K562 (cell line): ENCODE measurements at regions not wholly inside any gene's neighbourhood (a gene's known extent, or its start where the extent isn't known, plus 50 kb on each side); places are given as distances from the start of the nearest gene placed in this dataset.

Experiments
- CEBPG ChIP-seq, 3 experiments: fragments of 200-800 bp in 1 of 3; sonication (Bioruptor generic) in 1 of 3; sonication (generic) in 1 of 3; formaldehyde crosslinking in 1 of 3; IDR thresholded peaks in 2 of 3; conservative IDR thresholded peaks in 1 of 3; 2 replicates each; pipeline versions ENCODE4 v1.6.1 to v1.8.0; 2016 to 2022; ENCODE audit warnings: missing compliant biosample characterization in 2 of 3, missing genetic modification characterization in 2 of 3, mild to moderate bottlenecking in 1 of 3, missing genetic modification reagents in 1 of 3
- CREB5 ChIP-seq: fragments of 250-450 bp; sonication (Bioruptor Pico); IDR thresholded peaks from 2 replicates; pipeline ENCODE4 v1.5.0; 2020; ENCODE audit warnings: mild to moderate bottlenecking
- CREM ChIP-seq: IDR thresholded peaks from 2 replicates; pipeline ENCODE4 v1.6.1; 2014; ENCODE audit warnings: antibody characterized with exemption, low read depth
- GTF2A2 ChIP-seq: IDR thresholded peaks from 2 replicates; pipeline ENCODE4 v1.6.1; 2016; ENCODE audit warnings: mild to moderate bottlenecking, missing genetic modification characterization, missing compliant biosample characterization
- HEY1 ChIP-seq: fragments of 250-450 bp; sonication (Bioruptor Pico); IDR thresholded peaks from 2 replicates; pipeline ENCODE4 v1.5.0; 2020; ENCODE audit warnings: mild to moderate bottlenecking, moderate library complexity, borderline replicate concordance
- HNRNPLL ChIP-seq: fragments of 200-400 bp; formaldehyde crosslinking; IDR thresholded peaks from 2 replicates; pipeline ENCODE4 v1.6.1; 2017; ENCODE audit warnings: low read length, low read depth, mild to moderate bottlenecking; ENCODE audit not compliant: poor library complexity, severe bottlenecking
- MAFK ChIP-seq: IDR thresholded peaks from 2 replicates; pipeline ENCODE4 v1.6.1; 2011; ENCODE audit warnings: low read length, improper control_type of control experiment
- MITF ChIP-seq: IDR thresholded peaks from 2 replicates; pipeline ENCODE4 v1.6.1; 2014; ENCODE audit warnings: antibody characterized with exemption
- MYBL2 ChIP-seq, 2 experiments: fragments of 450-650 bp in 1 of 2; sonication (generic) in 1 of 2; formaldehyde crosslinking in 1 of 2; IDR thresholded peaks; 2 replicates each; pipeline versions ENCODE4 v1.6.1 to v1.8.1; 2017 to 2022; ENCODE audit warnings: borderline replicate concordance in 1 of 2, inconsistent platforms in 1 of 2, low read depth in 1 of 2, mild to moderate bottlenecking in 1 of 2, missing genetic modification reagents in 1 of 2, moderate library complexity in 1 of 2
- NR2C1 ChIP-seq, 2 experiments: fragments of 450-650 bp; IDR thresholded peaks; 2 replicates each; pipeline ENCODE4 v1.6.1; 2017; ENCODE audit warnings: mild to moderate bottlenecking in 2 of 2, antibody characterized with exemption in 1 of 2, inconsistent platforms in 1 of 2, missing compliant biosample characterization in 1 of 2, missing genetic modification characterization in 1 of 2
- RNF2 ChIP-seq: sonication (generic); IDR thresholded peaks from 2 replicates; pipeline ENCODE4 v1.6.1; 2016
- ZHX1 ChIP-seq: fragments of 150-350 bp; conservative IDR thresholded peaks from 2 replicates; pipeline ENCODE4 v1.6.1; 2014; ENCODE audit warnings: low read length
- ZNF12 ChIP-seq: sonication (generic); formaldehyde crosslinking; IDR thresholded peaks from 2 replicates; pipeline ENCODE4 v1.4.0; 2020; ENCODE audit warnings: mild to moderate bottlenecking, missing genetic modification reagents
- ZNF175 ChIP-seq: fragments of 200-800 bp; sonication (Bioruptor generic); IDR thresholded peaks from 2 replicates; pipeline ENCODE4 v1.6.1; 2016; ENCODE audit warnings: low read depth, mild to moderate bottlenecking, missing genetic modification characterization, missing compliant biosample characterization
- ZNF583 ChIP-seq: fragments of 250-450 bp; sonication (Bioruptor Pico); IDR thresholded peaks from 2 replicates; pipeline ENCODE4 v1.4.0; 2020

GRCh38 chr2:61764035-61764800 lies 89.6 kb downstream of the FAM161A start (continued):
- no peak for TF ChIP-seq NR2C1 (IDR thresholded peaks at IDR 0.05)
- peak; percentile 44; the same call in 1 of the 2 replicates for TF ChIP-seq NR2C1 (tag; IDR thresholded peaks at IDR 0.05)
- TF ChIP-seq RNF2: 0 out of 2 replicates have a peak, but pooled peaks have one; percentile 61
- no peak; the same call in 1 of the 2 replicates for TF ChIP-seq CEBPG (CRISPR knock-in tag; IDR thresholded peaks at IDR 0.05)
- no peak for TF ChIP-seq CEBPG (tag; conservative IDR thresholded peaks at IDR 0.05 in 1 of 2, IDR thresholded peaks at IDR 0.05 in 1 of 2)
- peak; percentile 71; the same call in 1 of the 2 replicates for TF ChIP-seq GTF2A2 (tag)
- no peak for TF ChIP-seq MAFK
- 0 out of 2 replicates have a peak, but pooled peaks have one; percentile 59 for TF ChIP-seq ZHX1
- TF ChIP-seq ZNF12 (CRISPR knock-in tag): peak; percentile 7; the same call in 1 of the 2 replicates
- TF ChIP-seq ZNF583 (CRISPR knock-in tag): peak; percentile 36; the same call in 1 of the 2 replicates
- peak; percentile 10; the same call in 1 of the 2 replicates for TF ChIP-seq MYBL2 (IDR thresholded peaks at IDR 0.05; ENCODE audit: low read depth)
- no peak for TF ChIP-seq MYBL2 (CRISPR knock-in tag; IDR thresholded peaks at IDR 0.05; ENCODE audit: borderline replicate concordance)
- TF ChIP-seq HNRNPLL: peak; percentile 76
- no peak for TF ChIP-seq MITF
- peak; percentile 96 for TF ChIP-seq CREM
- no peak for TF ChIP-seq CREB5 (CRISPR knock-in tag)
- 0 out of 2 replicates have a peak, but pooled peaks have one; percentile 57 for TF ChIP-seq HEY1
- TF ChIP-seq ZNF175: peak; percentile 75
